Endothelial cell of umbilical vein (primary cell): ENCODE measurements at regions not wholly inside any gene's neighbourhood (a gene's known extent, or its start where the extent isn't known, plus 50 kb on each side); places are given as distances from the start of the nearest gene placed in this dataset.

ENCODE experiments used
- BruUV-seq: library from RNA; stranded (reverse); fragments of 400-500 nt; replicated peaks from 2 replicates; lab custom pipeline; 2021; lab: Mats Ljungman, UMichigan
- CTCF ChIA-PET: fragments of 300-600, 350-600 bp; sonication (Branson Sonifier 250); formaldehyde crosslinking; loops from one replicate; lab custom pipeline; 2021; ENCODE audit warnings: antibody characterized with exemption, inconsistent platforms; lab: Charles Lee
- POLR2A ChIA-PET: fragments of 300-600, 350-600 bp; sonication (Branson Sonifier 250); formaldehyde crosslinking; loops from one replicate; lab custom pipeline; 2021; ENCODE audit warnings: antibody characterized with exemption, inconsistent platforms; lab: Charles Lee
- DNase-seq: peaks from one replicate; pipeline ENCODE4 v3.0.0-alpha.2; 2011; ENCODE audit warnings: low read depth, low spot score
- FAIRE-seq: peaks from 2 replicates; lab custom pipeline; 2011; peaks lifted over from hg19 to GRCh38; lab: Jason Lieb, UNC
- H2AFZ ChIP-seq: 2 replicates; pipeline ENCODE4 v1.6.0; 2012; ENCODE audit warnings: low read depth, low read length, control low read depth, inconsistent platforms
- H3K27ac ChIP-seq: 2 replicates; pipeline ENCODE4 v1.5.1; 2011; ENCODE audit warnings: low read depth, mild to moderate bottlenecking, control low read depth, low read length, moderate library complexity; ENCODE audit not compliant: insufficient read depth
- H3K27me3 ChIP-seq, 2 experiments: 2 replicates each; pipeline versions ENCODE4 v1.6.0 to v1.6.1; 2011; ENCODE audit warnings: low read length in 2 of 2, mixed read lengths in 1 of 2; ENCODE audit not compliant: control insufficient read depth in 2 of 2, insufficient read depth in 2 of 2
- H3K36me3 ChIP-seq, 2 experiments: 2 replicates in 1 of 2; 3 replicates in 1 of 2; pipeline ENCODE4 v1.5.1; 2011; ENCODE audit warnings: low read length in 2 of 2, mild to moderate bottlenecking in 1 of 2, moderate library complexity in 1 of 2; ENCODE audit not compliant: control insufficient read depth in 2 of 2, insufficient read depth in 2 of 2; ENCODE audit errors: extremely low read depth in 1 of 2
- H3K4me1 ChIP-seq: 3 replicates; pipeline ENCODE4 v1.5.1; 2011; ENCODE audit warnings: mild to moderate bottlenecking, low read length; ENCODE audit not compliant: control insufficient read depth, insufficient read depth; ENCODE audit errors: extremely low read depth
- H3K4me2 ChIP-seq: 2 replicates; pipeline ENCODE4 v1.6.1; 2011; ENCODE audit warnings: low read length, control low read depth, mixed read lengths; ENCODE audit not compliant: insufficient read depth
- H3K4me3 ChIP-seq, 3 experiments: fragments of 200-600 bp in 1 of 3; sonication (generic), shearing (Covaris generic) in 1 of 3; replicated peaks in 1 of 3; 2 replicates each; pipeline ENCODE4 v1.5.1; 2011 to 2016; ENCODE audit warnings: control low read depth in 3 of 3, low read length in 3 of 3, mild to moderate bottlenecking in 2 of 3, inconsistent platforms in 1 of 3, low read depth in 1 of 3, moderate library complexity in 1 of 3; ENCODE audit not compliant: insufficient read depth in 1 of 3
- H3K79me2 ChIP-seq: 2 replicates; pipeline ENCODE4 v1.6.0; 2012; ENCODE audit warnings: low read length, inconsistent platforms; ENCODE audit not compliant: control insufficient read depth, insufficient read depth
- H3K9ac ChIP-seq: replicated peaks from 2 replicates; pipeline ENCODE3; 2011; ENCODE audit warnings: low read length, control low read depth; ENCODE audit not compliant: insufficient read depth; ENCODE audit errors: extremely low read depth
- H3K9me1 ChIP-seq: replicated peaks from 3 replicates; pipeline ENCODE4 v1.6.0; 2011; ENCODE audit warnings: mild to moderate bottlenecking, low read length; ENCODE audit not compliant: control insufficient read depth, insufficient read depth; ENCODE audit errors: extremely low read depth
- H3K9me3 ChIP-seq: replicated peaks from 2 replicates; pipeline ENCODE4 v1.5.1; 2012; ENCODE audit warnings: low read length, inconsistent platforms; ENCODE audit not compliant: control insufficient read depth, insufficient read depth
- H4K20me1 ChIP-seq: replicated peaks from 2 replicates; pipeline ENCODE3; 2011; ENCODE audit warnings: mild to moderate bottlenecking, low read length; ENCODE audit not compliant: control insufficient read depth, insufficient read depth; ENCODE audit errors: extremely low read depth
- CTCF ChIP-seq, 2 donors: IDR thresholded peaks; 1 replicate in 1 of 2; 2 replicates in 1 of 2; pipeline ENCODE4 v1.5.1; 2011; ENCODE audit warnings: low read length in 2 of 2, mild to moderate bottlenecking in 2 of 2, moderate library complexity in 2 of 2, control low read depth in 1 of 2, inconsistent platforms in 1 of 2, low read depth in 1 of 2; ENCODE audit not compliant: insufficient read depth in 1 of 2; ENCODE audit errors: extremely low read depth in 1 of 2
- EZH2 ChIP-seq: IDR thresholded peaks from 2 replicates; pipeline ENCODE4 v1.6.1; 2012; ENCODE audit warnings: borderline replicate concordance, low read depth, mild to moderate bottlenecking, moderate library complexity, low read length, inconsistent platforms; ENCODE audit not compliant: severe bottlenecking
- FOS ChIP-seq: IDR thresholded peaks from 2 replicates; pipeline ENCODE4 v1.6.1; 2011; ENCODE audit warnings: mild to moderate bottlenecking, low read length, moderate library complexity, borderline replicate concordance; ENCODE audit not compliant: insufficient read depth
- GATA2 ChIP-seq: IDR thresholded peaks from 2 replicates; pipeline ENCODE4 v1.7.0; 2011; ENCODE audit warnings: low read depth, mild to moderate bottlenecking, moderate library complexity, mixed read lengths, low read length; ENCODE audit not compliant: insufficient read length, insufficient read depth
- JUN ChIP-seq: IDR thresholded peaks from 2 replicates; pipeline ENCODE4 v1.6.1; 2011; ENCODE audit warnings: borderline replicate concordance, low read depth; ENCODE audit not compliant: insufficient read length, insufficient read depth
- MAX ChIP-seq: IDR thresholded peaks from 2 replicates; pipeline ENCODE4 v1.6.1; 2011; ENCODE audit not compliant: insufficient read depth, insufficient read length
- MYC ChIP-seq: IDR thresholded peaks from one replicate; pipeline ENCODE4 v1.6.1; 2011; ENCODE audit warnings: mild to moderate bottlenecking, low read depth, low read length
- POLR2A ChIP-seq: IDR thresholded peaks from 2 replicates; pipeline ENCODE4 v1.6.1; 2012; ENCODE audit warnings: low read depth, mild to moderate bottlenecking, control low read depth, low read length
- POLR2AphosphoS5 ChIP-seq: IDR thresholded peaks from 2 replicates; pipeline ENCODE4 v1.6.1; 2012; ENCODE audit warnings: low read depth, mild to moderate bottlenecking, control low read depth, low read length, moderate library complexity; ENCODE audit not compliant: insufficient read depth
- dilution Hi-C: fragments of 300-500 bp; cut with MboI; formaldehyde crosslinking; loops from one replicate; pipeline ENCODE4 v1.15.0; 2019; ENCODE audit warnings: low sequenced_read_pairs; ENCODE audit not compliant: extremely low pct_ligation_motif_present
- intact Hi-C: fragments of 100-400 bp; cut with micrococcal nuclease; formaldehyde crosslinking; loops from one replicate; pipeline ENCODE4 v1.10.0; 2022

- Histone ChIP-seq H3K27ac (no peak overlapping the region), H4K20me1 (no peaks in the 10 kb centered on the region), H3K9ac (no peak overlapping the region), H3K79me2 (no peaks in the 10 kb centered on the region), H3K27me3 (peaks cover 3 to 6% of the 10 kb centered on the region in 2 experiments), H3K4me3 (no peak overlapping the region), H3K4me2 (no peak overlapping the region), H3K9me3 (no peaks in the 10 kb centered on the region), H3K36me3 (no peaks in the 10 kb centered on the region), H3K4me1 (no peaks in the 10 kb centered on the region), H2AFZ (no peak overlapping the region), H3K9me1 (no peaks in the 10 kb centered on the region)
- BruUV-seq: no TSS peak
- TF ChIP-seq POLR2AphosphoS5 (no peak), EZH2 (no peak), GATA2 (no peak), MYC (no peak), CTCF (IDR thresholded peaks at IDR 0.05; ENCODE audit: extremely low read depth in 1 of 2, insufficient read depth in 1 of 2, low read depth in 1 of 2, low read length in 2 of 2) (no peak), POLR2A (no peak), FOS (no peak), JUN (no peak), MAX (no peak)
- DNase-seq (no peak), FAIRE-seq (no peak)
- POLR2A ChIA-PET: no interaction called here
- dilution Hi-C loops (no loop called here), intact Hi-C loops (no loop called here)
- CTCF ChIA-PET: no interaction called here
Measured at GRCh38 chr11:116665523-116665922, 107.3 kb downstream of the BUD13 start.
